ENCODE measurements at regions not wholly inside any gene's neighbourhood (a gene's known extent, or its start where the extent isn't known, plus 50 kb on each side); places are given as distances from the start of the nearest gene placed in this dataset.
"Not testable (repeated sequence)": the region's sequence is repeated elsewhere in the genome, so short reads cannot be mapped to it uniquely, and the experiment has no call there.

DNA sequence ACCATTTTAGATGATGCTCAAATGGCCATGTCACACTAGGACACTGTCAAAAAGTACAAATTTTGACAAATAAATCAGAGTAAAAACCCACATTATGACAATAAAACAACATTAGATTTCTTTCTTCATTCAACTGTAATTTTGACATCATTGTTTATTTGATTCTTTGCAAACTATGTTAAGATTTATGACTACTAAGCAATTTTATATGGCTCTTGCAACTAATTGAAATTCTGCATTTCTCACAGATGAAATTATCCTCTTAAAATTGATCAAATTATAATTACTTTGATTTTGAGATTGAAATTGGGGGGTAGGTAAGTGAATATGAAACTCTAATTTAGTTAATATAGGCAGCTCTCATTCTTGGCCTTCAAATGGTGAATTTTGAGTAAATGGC is 59.8 kb downstream of the ATOH1 start:
- no peak for DNase-seq

DNA sequence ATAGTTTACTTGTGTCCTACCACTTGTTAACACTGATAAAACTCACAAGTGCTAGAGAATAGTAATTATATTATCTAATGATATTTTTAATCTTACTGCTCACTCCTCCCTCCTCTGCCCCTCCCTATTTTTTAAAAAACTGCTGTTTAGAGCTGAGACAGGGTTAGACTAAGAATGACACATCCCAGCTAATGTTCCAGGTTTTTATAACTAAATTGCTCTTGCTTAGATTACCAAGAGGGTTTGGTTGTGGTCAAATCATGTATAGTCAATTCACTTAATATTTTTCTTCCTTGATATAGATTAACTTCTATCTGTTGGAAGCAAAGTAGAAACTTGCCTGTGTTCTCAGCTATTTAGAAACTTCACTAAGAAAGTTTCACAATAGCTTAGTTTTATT is 60.2 kb downstream of the ATOH1 start:
- no peak for DNase-seq

DNA sequence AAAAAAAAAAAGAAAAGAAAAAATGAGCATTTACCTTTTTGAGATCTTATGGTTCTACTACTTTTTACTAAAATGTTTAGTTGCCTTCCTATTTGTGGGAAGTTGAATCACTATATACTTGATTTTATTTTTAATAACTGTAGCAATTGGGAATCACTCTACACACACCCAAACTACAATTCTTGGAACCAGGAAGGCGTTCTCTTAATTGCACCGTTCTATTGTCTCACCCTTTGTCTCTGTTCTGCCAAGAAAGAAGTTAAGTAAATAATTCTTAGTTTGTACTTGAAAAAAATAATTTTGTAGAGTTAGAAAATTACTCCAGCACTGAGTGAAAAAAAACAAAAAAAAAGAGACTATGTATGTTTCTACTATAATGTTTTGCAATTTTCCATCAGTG is 62.7 kb downstream of the ATOH1 start:
- DNase-seq, result no peak

DNA sequence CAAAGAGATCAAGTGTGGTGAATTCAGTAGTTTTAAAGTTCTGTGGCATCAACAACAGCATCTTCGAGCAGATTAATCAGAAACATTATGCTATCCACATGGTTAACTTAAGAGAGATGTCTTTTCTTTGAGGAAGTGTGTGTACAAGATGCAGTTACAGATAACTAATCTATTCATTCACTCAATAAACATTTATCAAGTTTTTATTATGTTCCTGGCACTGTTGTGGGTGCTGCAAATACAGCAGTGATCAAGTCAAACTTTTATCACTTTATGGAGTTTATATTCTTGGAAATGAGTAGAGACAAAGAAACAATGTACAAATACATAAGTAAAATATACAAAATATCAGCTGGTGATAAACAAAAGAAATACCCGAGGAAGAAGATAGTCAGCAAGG is 66.4 kb downstream of the ATOH1 start:
- no peak for DNase-seq

DNA sequence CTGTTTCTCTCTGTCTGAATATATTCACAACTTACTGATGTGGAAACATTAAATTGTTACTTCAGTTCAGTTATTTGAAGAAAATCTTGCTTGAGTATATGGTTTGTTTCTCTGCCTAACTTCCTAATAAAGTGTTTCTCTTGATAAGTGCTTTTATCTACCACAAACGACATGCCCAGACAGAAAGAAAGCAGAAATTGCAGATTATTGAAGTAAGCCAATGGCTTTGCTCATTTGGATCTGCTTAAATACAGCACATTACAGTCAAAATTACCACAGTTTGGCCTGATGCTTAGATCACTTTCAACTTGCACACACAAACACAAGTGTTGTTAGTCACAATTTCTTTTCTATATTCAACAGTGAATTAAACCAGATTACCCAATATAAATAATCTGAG is 68.0 kb downstream of the ATOH1 start:
- DNase-seq, result no peak

DNA sequence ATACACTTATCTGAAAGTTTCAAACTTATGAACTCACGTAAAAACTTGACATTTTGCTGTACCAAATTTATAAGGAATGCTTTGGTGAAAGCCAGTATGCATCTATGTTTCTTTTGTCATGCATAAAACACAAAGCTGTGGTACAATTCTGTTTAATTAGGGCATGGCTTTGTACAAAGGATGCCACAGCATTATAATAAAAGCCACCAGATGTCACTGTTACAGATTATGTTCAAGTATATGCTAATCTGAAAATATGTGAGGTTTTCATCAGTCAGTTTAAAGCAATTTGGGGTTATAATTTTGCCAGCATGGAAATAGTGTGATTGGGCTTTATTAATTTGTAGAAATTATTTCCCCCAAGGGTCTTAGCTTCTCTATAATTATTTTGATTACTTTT is 69.0 kb downstream of the ATOH1 start:
- DNase-seq, result peak in 1 of 3 donors; percentile 15

DNA sequence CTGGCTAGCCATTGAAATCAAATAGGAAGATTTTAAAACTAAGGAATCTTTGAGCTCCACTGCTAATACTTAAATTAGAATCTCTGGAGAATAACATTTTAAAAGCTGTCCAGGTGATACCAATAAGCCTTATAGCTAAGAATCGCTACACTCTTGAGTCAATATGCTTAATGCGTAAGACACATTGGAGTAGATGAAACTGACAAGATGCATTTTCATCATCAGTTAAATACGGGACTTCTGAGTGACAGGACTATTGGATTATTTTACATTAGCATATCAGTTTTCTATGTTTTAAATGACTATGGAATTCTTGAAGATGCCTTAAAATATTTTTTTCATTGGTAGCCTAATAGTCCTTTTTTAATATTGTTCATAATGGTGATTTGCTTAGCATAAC is 80.2 kb downstream of the ATOH1 start:
- no peak for DNase-seq

DNA sequence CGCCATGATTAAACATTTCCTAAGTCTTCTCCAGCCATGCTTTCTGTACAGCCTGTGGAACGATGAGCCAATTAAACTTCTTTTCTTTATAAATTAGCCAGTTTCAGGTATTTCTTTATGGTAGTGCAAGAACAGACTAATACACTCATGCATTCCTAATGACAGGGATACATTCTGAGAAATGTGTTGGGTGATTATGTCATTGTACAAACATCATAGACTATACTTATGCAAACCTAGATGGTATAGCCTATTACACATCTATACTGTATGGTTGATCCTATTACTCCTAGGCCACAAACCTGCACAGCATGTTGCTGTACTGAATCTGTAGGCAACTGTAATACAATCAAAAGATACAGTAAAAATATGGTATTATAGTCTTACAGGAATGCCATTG is 83.1 kb downstream of the ATOH1 start:
- DNase-seq, result no peak

DNA sequence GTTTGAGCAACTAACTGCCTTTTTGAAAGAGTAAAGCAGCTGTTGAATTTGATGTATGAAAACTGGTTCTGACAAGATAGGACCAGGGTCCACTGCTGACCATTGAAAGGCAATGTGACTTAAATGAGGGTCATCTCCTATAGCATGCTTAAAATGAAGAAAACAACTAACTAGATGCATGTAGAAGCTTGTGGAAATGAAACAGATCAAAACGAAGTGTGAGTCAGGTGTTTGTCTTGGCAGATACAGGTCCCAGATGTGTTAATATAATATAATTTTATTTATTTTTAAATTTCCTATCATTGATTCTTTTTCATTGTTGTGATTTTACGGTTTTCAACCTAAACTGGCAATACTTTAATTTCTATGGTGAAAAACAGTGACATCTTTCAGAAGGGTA is 83.6 kb downstream of the ATOH1 start:
- no peak for DNase-seq

DNA sequence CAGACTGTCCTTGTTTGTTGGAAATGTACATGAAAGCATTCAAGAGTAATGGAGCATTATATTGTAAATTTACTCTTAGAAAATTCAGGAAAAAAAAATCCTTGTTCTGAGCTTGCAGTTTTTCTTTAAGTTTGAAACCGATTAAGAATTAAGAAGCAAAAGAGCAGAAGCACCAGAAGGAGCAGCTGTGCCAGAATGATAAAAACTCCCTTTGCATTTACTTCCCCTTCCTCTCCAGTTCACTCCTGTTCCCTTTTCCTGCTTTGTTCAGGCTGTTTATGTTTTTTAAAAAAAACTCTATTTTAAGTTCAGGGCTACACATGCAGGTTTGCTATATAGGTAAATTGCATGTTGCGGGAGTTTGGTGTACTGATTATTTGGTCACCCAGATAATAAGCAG is 90.3 kb downstream of the ATOH1 start:
- DNase-seq, result no peak

DNA sequence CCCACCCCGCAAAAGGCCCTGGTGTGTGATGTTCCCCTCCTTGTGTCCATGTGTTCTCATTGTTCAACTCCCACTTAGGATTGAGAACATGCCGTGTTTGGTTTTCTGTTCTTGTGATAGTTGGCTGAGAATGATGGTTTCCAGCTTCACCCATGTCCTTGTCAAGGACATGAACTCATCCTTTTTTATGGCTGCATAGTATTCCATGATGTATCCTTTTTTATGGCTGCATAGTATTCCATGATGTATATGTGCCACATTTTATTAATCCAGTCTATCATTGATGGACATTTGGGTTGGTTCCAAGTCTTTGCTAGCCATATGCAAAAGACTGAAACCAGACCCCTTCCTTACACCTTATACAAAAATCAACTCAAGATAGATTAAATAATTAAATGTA is 95.0 kb downstream of the ATOH1 start:
- not testable (repeated sequence) for DNase-seq

DNA sequence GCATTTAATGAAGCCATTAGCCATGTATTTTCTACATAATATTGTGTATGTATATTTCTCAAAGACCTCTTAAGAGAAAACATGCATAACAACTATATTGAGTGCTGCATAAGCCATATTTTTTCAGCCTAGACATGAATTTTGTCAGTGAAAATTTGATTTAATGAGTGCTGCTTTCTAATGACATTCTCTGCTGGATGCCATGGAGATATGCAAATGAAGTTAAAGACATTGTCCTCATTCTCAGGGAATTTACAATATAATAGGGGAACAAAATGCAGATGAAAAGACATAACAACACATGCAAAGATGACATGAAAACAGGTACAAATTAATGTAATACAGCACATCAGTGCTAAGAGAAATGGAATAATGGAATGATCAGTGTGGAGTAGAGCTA is 118.7 kb downstream of the ATOH1 start:
- DNase-seq, result no peak

DNA sequence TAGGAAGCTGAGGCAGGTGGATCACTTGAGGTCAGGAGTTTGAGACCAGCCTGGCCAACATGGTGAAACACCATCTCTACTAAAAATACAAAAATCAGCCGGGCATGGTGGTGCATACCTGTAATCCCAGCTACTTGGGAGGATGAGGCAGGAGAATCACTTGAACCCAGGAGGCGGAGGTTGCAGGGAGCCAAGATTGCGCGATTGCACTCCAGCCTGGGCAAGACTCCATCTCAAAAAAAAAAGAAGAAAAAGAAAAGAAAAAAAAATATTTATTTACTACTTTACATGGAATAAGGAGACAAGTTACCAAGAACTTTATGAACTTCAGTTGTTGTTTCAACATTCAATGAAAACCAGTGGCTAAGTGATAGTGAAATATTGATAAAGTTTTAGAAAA is 121.7 kb downstream of the ATOH1 start:
- DNase-seq, result not testable (repeated sequence)

DNA sequence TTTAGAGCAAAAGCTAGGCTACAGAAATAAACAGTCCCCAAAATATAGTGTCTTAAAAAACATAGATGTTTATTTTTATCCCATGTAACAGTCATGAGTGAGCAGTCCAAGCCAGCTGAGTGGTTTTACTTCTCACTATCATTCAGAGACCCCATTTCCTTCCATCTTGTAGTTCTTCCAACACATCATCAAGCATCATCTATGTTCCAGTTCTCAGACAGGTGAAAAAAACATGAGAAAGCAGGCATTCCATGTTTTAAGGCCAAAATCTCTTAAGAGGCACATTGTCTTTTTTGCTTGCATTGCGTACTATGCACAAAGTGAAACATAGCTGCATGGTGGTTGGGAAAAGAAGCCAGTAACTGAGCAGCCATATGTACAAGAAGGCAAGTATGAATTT is 128.6 kb downstream of the ATOH1 start:
- DNase-seq, result no peak

DNA sequence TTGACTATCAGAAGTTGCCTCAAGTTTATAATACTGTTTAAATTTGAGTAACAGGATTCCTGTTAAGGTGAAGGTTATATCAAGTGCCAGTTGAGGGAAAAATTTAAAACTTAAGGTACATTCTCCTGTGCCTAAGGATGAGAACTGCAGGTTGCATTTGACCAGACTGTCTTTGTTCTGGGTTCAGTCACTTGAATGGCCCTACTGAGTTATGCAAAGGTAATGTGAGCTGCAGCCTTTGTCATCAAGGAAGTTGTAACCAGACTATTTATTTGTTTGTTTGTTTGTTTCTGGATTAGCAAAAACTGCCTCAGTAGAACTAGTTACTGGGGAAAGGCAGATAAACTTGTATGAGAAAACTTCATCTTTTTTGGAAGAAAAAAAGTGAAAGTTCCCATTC is 131.9 kb downstream of the ATOH1 start:
- no peak for DNase-seq

DNA sequence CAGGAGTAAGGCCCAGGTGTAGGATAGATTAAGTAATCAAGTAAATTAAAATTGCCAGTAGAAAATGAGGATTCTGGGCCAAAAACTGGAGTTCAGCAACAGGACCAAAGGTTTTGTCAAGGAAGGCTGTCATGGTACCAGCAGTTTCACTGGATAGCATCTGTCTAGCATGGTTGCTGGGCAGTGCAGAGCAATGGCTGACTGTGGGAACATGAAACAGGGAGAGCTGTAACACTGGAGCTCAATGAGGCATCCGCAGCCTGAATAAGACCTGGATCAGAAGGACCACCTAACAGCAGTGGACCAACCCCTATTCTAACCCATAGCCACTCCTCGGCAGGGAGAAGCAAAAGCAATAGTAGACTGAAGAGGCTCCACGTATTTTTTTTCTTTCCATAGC is 132.4 kb downstream of the ATOH1 start:
- DNase-seq, result no peak

DNA sequence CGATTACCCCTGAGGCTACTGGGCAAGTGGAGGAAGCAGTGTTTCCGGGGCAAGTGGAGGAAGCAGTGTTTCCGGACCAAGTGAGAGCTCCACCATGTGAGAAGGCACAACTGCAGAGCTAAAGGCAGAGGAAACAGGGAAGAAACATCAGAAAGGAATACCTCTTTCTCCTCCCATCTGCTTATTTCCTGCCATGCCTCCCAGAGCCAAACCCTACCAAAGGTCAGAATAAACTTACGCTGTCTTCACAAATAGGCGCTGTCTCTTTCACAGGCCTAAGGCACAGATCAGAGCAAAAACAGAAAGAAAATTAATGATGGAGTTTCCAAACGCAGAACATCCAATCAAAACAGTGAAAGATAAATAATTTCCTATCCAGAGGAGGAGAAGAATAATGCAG is 153.0 kb downstream of the ATOH1 start:
- no peak for DNase-seq

DNA sequence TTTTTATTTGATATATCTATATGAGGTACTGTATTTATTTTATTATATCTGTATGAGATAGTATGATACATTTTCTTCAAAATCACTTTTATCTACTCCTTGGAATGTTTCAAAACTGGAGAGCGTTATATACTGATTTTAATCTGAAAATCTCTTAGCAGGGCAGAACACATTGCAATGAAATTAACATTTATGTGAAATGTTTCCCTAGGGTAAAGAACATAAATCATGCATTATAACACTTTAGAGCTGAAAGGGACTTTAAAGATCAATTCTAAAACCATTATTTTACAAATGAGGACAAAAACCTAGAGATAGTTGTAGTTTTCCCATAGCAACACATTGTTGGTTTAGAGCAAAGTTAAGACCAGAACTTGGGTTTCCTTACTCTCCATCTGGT is 153.7 kb downstream of the ATOH1 start:
- no peak for DNase-seq

DNA sequence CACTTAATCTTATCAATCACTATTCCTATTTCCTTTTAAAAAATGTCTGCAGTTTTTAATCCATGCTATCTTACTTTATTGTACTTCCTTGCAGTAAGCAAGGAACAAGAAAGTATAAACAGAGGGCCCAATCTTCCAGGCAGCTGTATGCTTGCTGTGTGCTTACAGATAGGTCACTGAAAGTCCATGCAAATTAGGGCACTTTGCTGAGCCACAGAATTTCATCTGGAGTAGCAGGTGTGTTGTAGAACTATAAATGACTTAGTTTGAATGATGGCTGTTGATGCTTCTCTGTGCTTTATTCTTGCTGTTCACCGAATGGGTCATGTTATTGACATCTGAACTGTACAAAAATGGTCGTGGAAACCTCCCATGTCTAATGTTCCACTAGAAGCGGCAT is 154.6 kb downstream of the ATOH1 start:
- no peak for DNase-seq

DNA sequence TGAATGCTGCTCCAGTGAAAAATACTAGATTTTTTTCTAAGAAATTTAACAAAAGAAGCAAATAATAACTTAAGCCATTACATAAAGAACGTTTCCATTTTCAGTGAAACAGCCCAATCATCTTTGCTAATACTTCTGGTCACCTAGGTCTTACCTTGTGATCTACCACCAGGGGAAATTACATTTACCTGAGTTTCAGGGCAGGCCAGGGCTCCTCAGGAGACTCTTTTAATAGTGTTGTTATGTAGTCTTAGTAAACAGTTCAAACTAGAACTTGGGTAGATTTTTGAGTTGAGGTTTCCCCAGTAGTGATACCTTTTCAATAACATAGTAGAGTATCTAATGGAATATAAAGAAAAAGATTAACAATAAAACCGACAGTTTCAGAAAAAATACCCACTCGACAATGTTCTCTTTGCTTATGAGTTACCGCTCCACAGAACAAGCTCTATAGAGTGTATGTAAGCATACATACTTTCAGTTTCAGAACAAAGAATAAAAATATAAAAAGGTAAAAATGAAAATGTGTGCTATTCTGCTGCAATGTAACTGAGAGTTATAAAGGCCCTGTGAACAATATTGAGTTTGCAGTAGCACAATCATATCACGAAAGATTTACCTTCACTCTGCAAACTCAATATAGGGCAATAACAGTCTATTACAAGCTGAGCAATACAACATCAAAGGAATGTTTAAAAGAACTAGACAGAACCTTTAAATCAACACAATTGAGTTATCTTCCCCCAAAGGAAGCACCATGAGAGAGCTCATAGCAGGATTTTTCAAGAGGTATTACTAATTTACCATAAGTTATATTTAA is 165.8 kb downstream of the ATOH1 start:
- no peak for DNase-seq

DNA sequence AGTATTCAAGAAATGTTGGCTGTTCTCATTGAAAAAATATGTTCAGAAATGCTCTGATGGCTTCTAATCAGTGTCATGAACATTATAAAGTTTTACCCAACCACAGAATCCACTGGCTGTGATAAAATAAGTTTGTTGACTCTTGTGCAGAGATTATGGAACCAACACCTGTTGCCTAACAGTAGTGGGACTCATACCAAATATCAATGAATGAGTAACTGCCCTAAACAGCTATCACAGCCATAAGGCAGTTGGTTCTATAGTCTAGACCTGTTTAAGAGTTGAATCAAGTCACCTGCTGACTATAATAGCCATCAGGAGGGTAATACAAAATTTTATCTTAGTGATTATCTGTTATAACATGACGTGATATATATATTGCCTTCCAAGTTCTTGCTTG is 168.3 kb downstream of the ATOH1 start:
- no peak for DNase-seq

DNA sequence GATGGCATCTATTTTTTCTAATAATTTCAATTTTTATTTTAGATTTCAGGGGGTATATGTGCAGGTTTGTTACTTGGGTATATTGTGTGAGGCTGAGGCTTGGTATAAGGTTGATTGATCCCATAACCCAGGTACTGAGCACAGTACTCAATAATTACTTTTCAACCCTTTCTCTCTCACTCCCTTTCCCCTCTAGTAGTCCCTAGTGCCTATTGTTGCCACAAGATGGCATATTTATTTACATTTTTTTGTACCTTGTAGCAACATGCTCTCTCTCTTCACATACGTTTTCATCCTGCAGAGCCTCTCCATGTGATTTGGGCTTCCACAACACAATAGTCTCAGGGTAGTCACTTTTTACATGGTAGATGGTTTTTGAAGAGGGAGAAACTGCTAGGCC is 172.0 kb downstream of the ATOH1 start:
- no peak for DNase-seq

DNA sequence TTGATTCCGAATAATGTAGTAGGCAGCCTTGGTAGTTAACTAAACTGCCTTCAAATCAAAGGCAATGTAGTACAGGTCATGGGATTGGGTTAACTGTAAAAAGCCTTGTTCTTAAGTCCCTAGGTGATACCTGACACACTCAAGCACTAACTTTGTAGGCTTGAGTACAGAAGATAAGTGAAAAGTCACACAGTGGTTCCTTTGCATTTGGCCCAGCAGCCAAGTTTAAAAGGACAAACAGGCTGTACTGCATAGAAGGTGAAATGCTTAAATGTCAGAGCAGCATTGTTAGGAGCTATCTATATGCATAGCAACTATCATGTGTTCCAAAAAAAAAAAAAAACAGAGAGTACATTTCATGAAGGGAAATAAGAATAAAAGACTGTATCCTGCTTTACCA is 178.4 kb downstream of the ATOH1 start:
- no peak for DNase-seq

DNA sequence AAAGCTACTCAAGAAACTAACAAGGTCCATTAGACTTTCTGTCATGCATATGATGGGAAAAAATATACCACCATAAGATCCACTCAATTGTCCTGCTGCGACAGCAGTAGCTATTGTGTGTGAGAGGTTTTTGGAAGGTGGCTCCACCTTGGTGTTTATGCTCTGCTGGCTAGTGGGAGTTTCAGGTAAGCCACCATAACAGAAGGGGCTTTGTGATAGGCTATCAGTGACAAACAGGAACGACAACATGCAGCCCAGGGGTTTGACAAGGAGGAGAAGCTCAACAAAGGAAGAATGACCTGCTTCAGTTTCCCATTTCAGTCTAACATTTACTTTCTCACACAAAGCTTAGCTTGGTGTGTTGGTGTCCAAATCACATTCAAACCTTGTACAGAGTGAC is 182.6 kb downstream of the ATOH1 start:
- no peak for DNase-seq
